GM23248 (cell line): ENCODE measurements at regions not wholly inside any gene's neighbourhood (a gene's known extent, or its start where the extent isn't known, plus 50 kb on each side); places are given as distances from the start of the nearest gene placed in this dataset.

Experiments
- DNase-seq: peaks from one replicate; pipeline ENCODE4 v3.0.0-alpha.2; 2015
- H2AFZ ChIP-seq: fragments of 200-600 bp; sonication (generic); 2 replicates; pipeline ENCODE4 v1.6.1; 2016; ENCODE audit warnings: antibody characterized with exemption
- H3F3A ChIP-seq: fragments of 200-600 bp; sonication (generic); 2 replicates; pipeline ENCODE4 v1.6.1; 2016; ENCODE audit warnings: mild to moderate bottlenecking, antibody characterized with exemption, mixed run types; ENCODE audit not compliant: insufficient read depth
- H3K27ac ChIP-seq: fragments of 200-600 bp; sonication (generic); 2 replicates; pipeline ENCODE4 v1.5.1; 2016; ENCODE audit warnings: mild to moderate bottlenecking
- H3K27me3 ChIP-seq: fragments of 200-600 bp; sonication (generic); replicated peaks from 2 replicates; pipeline ENCODE4 v1.6.1; 2016; ENCODE audit warnings: mild to moderate bottlenecking; ENCODE audit not compliant: insufficient read depth
- H3K36me3 ChIP-seq: fragments of 200-600 bp; sonication (generic); 2 replicates; pipeline ENCODE4 v1.6.1; 2016; ENCODE audit warnings: low read depth, mild to moderate bottlenecking
- H3K4me1 ChIP-seq: fragments of 200-600 bp; sonication (generic); 2 replicates; pipeline ENCODE4 v1.6.1; 2016; ENCODE audit warnings: mild to moderate bottlenecking; ENCODE audit not compliant: insufficient read depth
- H3K4me2 ChIP-seq: fragments of 200-600 bp; sonication (generic); one replicate; pipeline ENCODE4 v1.6.1; 2016; ENCODE audit warnings: mild to moderate bottlenecking; ENCODE audit not compliant: unreplicated experiment
- H3K4me3 ChIP-seq: fragments of 200-600 bp; sonication (generic); 2 replicates; pipeline ENCODE4 v1.5.1; 2016; ENCODE audit warnings: mild to moderate bottlenecking
- H3K79me2 ChIP-seq: fragments of 200-600 bp; sonication (generic); 2 replicates; pipeline ENCODE4 v1.6.1; 2016; ENCODE audit warnings: mild to moderate bottlenecking; ENCODE audit not compliant: insufficient read depth
- H3K9ac ChIP-seq: fragments of 200-600 bp; sonication (generic); 2 replicates; pipeline ENCODE4 v1.6.1; 2016; ENCODE audit warnings: mild to moderate bottlenecking
- H3K9me2 ChIP-seq: fragments of 200-600 bp; sonication (generic); 2 replicates; pipeline ENCODE4 v1.6.1; 2016; ENCODE audit warnings: mixed run types, mild to moderate bottlenecking, moderate library complexity; ENCODE audit not compliant: insufficient read depth
- H3K9me3 ChIP-seq: fragments of 200-600 bp; sonication (generic); one replicate; pipeline ENCODE4 v1.6.1; 2017; ENCODE audit warnings: low read depth
- H4K20me1 ChIP-seq: fragments of 200-600 bp; sonication (generic); 2 replicates; pipeline ENCODE4 v1.6.0; 2016; ENCODE audit not compliant: insufficient read depth
- EZH2 ChIP-seq: fragments of 200-600 bp; sonication (generic); IDR thresholded peaks from 2 replicates; pipeline ENCODE4 v1.6.1; 2018; ENCODE audit warnings: antibody characterized with exemption, mild to moderate bottlenecking; ENCODE audit not compliant: insufficient read depth, poor library complexity, severe bottlenecking
- EZH2phosphoT487 ChIP-seq: fragments of 200-600 bp; sonication (generic); IDR thresholded peaks from 2 replicates; pipeline ENCODE4 v1.6.1; 2018; ENCODE audit warnings: antibody characterized with exemption, moderate library complexity, mild to moderate bottlenecking, low read depth; ENCODE audit not compliant: insufficient read depth
- WGBS, 2 experiments: methylation state at CpG; one replicate each; pipeline ENCODE4 v1.1.6; 2015 to 2017; ENCODE audit warnings: low lambda C conversion rate in 2 of 2, low coverage in 1 of 2; ENCODE audit errors: missing lambda C conversion rate in 2 of 2; 5-methylcytosine and 5-hydroxymethylcytosine counted together
- in situ Hi-C: fragments of 300-500 bp; cut with MboI; formaldehyde crosslinking; loops from 2 replicates; pipeline ENCODE4 v1.15.0; 2020

DNA sequence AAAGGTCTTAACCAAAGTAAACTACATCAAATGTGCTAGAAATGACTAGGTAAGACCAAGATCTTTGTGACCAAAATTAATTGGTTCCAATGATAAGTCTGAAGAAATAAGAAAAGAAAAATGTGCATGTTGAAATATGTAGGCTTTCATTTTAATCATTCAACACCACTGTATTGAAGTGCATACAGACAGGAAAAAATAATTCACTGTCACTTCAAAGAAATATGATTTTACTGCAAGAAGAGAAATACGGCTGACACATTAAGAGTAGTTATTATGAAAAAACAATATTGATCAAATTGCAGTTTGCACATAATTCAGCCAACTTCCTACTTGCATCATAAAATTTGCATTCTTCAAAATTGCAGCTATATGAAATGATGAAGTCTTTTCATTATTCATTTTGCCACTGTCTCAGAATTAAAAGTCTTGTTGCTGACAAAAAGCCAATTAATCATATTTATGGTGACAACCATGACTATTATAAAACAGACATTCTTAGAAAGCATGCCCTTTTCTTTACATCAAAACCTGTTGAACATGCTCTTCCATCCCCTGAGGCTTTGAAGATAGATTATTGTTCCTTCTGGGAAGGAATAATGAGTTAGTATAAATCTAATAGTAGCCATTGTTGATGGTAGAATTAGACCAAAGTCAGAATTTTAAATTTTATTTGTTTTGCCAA, 405.9 kb upstream of the MAD2L1 start:
- Histone ChIP-seq H3K27me3 (no peaks in the 10 kb centered on the region), H4K20me1 (no peaks in the 10 kb centered on the region), H2AFZ (no peak overlapping the region), H3K4me2 (no peak overlapping the region), H3K4me1 (no peaks in the 10 kb centered on the region), H3K9me2 (no peaks in the 10 kb centered on the region), H3K9me3 (no peaks in the 10 kb centered on the region), H3K4me3 (no peak overlapping the region), H3K36me3 (no peaks in the 10 kb centered on the region), H3K9ac (no peak overlapping the region), H3K27ac (no peak overlapping the region), H3F3A (no peaks in the 10 kb centered on the region), H3K79me2 (no peaks in the 10 kb centered on the region)
- TF ChIP-seq EZH2: no peak
- no peak for TF ChIP-seq EZH2phosphoT487
- 35 to 38% methylated on average over 1 of the region's 1 CpG for WGBS, 2 experiments
- DNase-seq: no peak
- in situ Hi-C loops: no loop called here

DNA sequence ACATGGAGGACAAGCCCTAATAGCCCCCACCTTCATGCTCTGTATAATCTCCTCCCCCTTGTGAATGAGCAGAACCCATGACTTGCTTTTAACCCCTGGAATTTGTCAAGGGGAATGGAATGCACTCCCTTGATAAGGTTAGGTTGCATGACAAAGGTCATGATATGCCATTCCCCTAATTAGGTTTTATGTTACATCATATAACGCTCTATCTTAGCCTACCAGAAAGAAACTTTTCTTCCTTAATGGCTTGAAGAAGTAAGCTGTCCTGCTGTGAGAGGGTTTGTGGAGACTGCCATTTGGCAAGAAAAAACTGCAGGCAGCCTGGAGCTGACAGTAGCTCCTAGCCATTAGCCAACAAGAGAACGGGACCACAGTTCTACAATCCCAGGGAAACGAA, 399.8 kb upstream of the MAD2L1 start:
- no peak overlapping the region for H2AFZ ChIP-seq
- H3K4me3 ChIP-seq: no peak overlapping the region
- H4K20me1 ChIP-seq: no peaks in the 10 kb centered on the region
- H3K9me2 ChIP-seq: no peaks in the 10 kb centered on the region
- no peak overlapping the region for H3K27ac ChIP-seq
- H3K9me3 ChIP-seq: no peaks in the 10 kb centered on the region
- H3K4me2 ChIP-seq: no peak overlapping the region
- no peaks in the 10 kb centered on the region for H3K79me2 ChIP-seq
- in situ Hi-C loops: no loop called here
- no peak overlapping the region for H3K9ac ChIP-seq
- no peaks in the 10 kb centered on the region for H3F3A ChIP-seq
- no peaks in the 10 kb centered on the region for H3K4me1 ChIP-seq
- no peak for TF ChIP-seq EZH2phosphoT487
- TF ChIP-seq EZH2: no peak
- 0 to 1% methylated on average over 3 of the region's 3 CpGs for WGBS, 2 experiments
- H3K27me3 ChIP-seq: no peaks in the 10 kb centered on the region
- DNase-seq: no peak
- no peaks in the 10 kb centered on the region for H3K36me3 ChIP-seq

- Histone ChIP-seq H3K79me2 (no peaks in the 10 kb centered on the region), H4K20me1 (no peaks in the 10 kb centered on the region), H3F3A (no peaks in the 10 kb centered on the region), H3K4me3 (no peak overlapping the region), H3K27ac (no peak overlapping the region), H2AFZ (no peak overlapping the region), H3K9me3 (no peaks in the 10 kb centered on the region), H3K4me1 (0 out of 2 replicates have a peak, but pooled peaks cover 15% of the 10 kb centered on the region), H3K9ac (no peak overlapping the region), H3K9me2 (no peaks in the 10 kb centered on the region; the same call in 1 of the 2 replicates), H3K27me3 (no peaks in the 10 kb centered on the region), H3K4me2 (no peak overlapping the region), H3K36me3 (no peaks in the 10 kb centered on the region)
- no peak for DNase-seq
- TF ChIP-seq EZH2: no peak
- no peak for TF ChIP-seq EZH2phosphoT487
- in situ Hi-C loops: no loop called here
These were observed 388.1 kb upstream of the MAD2L1 start for GRCh38 chr4:120454788-120455187.

DNA sequence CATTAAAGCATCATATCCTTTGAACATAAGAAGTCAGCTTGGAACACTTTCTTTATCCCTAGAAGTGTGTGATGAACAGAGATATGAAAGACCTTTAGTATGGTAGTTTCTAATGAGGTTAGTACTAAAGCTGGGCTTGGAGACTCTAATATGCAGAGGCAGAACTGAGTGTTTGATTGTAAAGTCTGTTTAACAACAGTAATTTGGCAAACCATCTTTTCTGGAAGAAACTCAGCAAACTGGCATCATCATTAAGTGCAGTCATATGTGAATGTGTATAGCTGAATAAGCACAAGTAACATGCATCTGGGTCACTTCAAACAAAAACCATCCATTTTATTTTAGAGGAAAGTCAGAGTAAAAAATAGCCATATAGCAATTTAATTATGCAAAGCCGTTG, 385.9 kb upstream of the MAD2L1 start:
- no peak for TF ChIP-seq EZH2phosphoT487
- TF ChIP-seq EZH2: no peak
- no peaks in the 10 kb centered on the region for H3K9me3 ChIP-seq
- 51 to 54% methylated on average over 1 of the region's 1 CpG for WGBS, 2 experiments

More for the DNA sequence above, 385.9 kb upstream of the MAD2L1 start:
- Histone ChIP-seq H3K4me1 (0 out of 2 replicates have a peak, but pooled peaks cover 15% of the 10 kb centered on the region), H3K4me2 (no peak overlapping the region), H3F3A (no peaks in the 10 kb centered on the region), H2AFZ (0 out of 2 replicates have a peak overlapping the region, but pooled peaks have one; percentile 11), H4K20me1 (no peaks in the 10 kb centered on the region), H3K27ac (no peak overlapping the region), H3K9ac (no peak overlapping the region), H3K4me3 (no peak overlapping the region), H3K9me2 (no peaks in the 10 kb centered on the region; the same call in 1 of the 2 replicates), H3K27me3 (no peaks in the 10 kb centered on the region), H3K79me2 (no peaks in the 10 kb centered on the region), H3K36me3 (no peaks in the 10 kb centered on the region)
- DNase-seq: peak; percentile 3
- in situ Hi-C loops: no loop called here
